ENCODE measurements at regions not wholly inside any gene's neighbourhood (a gene's known extent, or its start where the extent isn't known, plus 50 kb on each side); places are given as distances from the start of the nearest gene placed in this dataset.

GRCh38 chr1:56019922-56020321 lies 559.4 kb downstream of the PLPP3 start:
- H4K20me1 ChIP-seq (ENCODE audit: insufficient read depth, low read length, poor library complexity, severe bottlenecking): no peaks in the 10 kb centered on the region
- H3K79me2 ChIP-seq (ENCODE audit: insufficient read depth, low read length): no peaks in the 10 kb centered on the region
- H3K9me3 ChIP-seq (ENCODE audit: insufficient read depth, low read depth, low read length): no peaks in the 10 kb centered on the region
- no peak overlapping the region for H3K9ac ChIP-seq (ENCODE audit: low read depth, low read length, poor library complexity, severe bottlenecking)
- H3K4me1 ChIP-seq (ENCODE audit: insufficient read depth, low read length, poor library complexity, severe bottlenecking): no peaks in the 10 kb centered on the region
- H3K36me3 ChIP-seq (ENCODE audit: insufficient read depth, low read length): no peaks in the 10 kb centered on the region
- no peaks in the 10 kb centered on the region for H3K27me3 ChIP-seq (ENCODE audit: insufficient read depth, low read length, poor library complexity, severe bottlenecking)
- H3K9me2 ChIP-seq (replicated peaks; ENCODE audit: low read depth, low read length): no peaks in the 10 kb centered on the region
- H2AFZ ChIP-seq (ENCODE audit: low read length): no peak overlapping the region
- H3K4me2 ChIP-seq (ENCODE audit: low read depth, low read length, poor library complexity, severe bottlenecking): no peak overlapping the region
- TF ChIP-seq CTCF (conservative IDR thresholded peaks at IDR 0.05; ENCODE audit: low read length) (no peak), EZH2phosphoT487 (IDR thresholded peaks at IDR 0.05; ENCODE audit: borderline replicate concordance) (no peak)
- no peak overlapping the region for H3K4me3 ChIP-seq (ENCODE audit: low read length, poor library complexity, severe bottlenecking)
- no peaks in the 10 kb centered on the region for H3F3A ChIP-seq (ENCODE audit: low read depth)

GRCh38 chr1:56019472-56019871 lies 559.9 kb downstream of the PLPP3 start:
- no peaks in the 10 kb centered on the region for H3K9me2 ChIP-seq (replicated peaks; ENCODE audit: low read depth, low read length)
- H3K27me3 ChIP-seq (ENCODE audit: insufficient read depth, low read length, poor library complexity, severe bottlenecking): no peaks in the 10 kb centered on the region
- H3K9ac ChIP-seq (ENCODE audit: low read depth, low read length, poor library complexity, severe bottlenecking): no peak overlapping the region
- no peaks in the 10 kb centered on the region for H3F3A ChIP-seq (ENCODE audit: low read depth)
- no peak overlapping the region for H3K4me2 ChIP-seq (ENCODE audit: low read depth, low read length, poor library complexity, severe bottlenecking)
- no peaks in the 10 kb centered on the region for H3K9me3 ChIP-seq (ENCODE audit: insufficient read depth, low read depth, low read length)
- H3K4me3 ChIP-seq (ENCODE audit: low read length, poor library complexity, severe bottlenecking): no peak overlapping the region
- TF ChIP-seq CTCF (conservative IDR thresholded peaks at IDR 0.05; ENCODE audit: low read length) (no peak), EZH2phosphoT487 (IDR thresholded peaks at IDR 0.05; ENCODE audit: borderline replicate concordance) (no peak)
- H3K4me1 ChIP-seq (ENCODE audit: insufficient read depth, low read length, poor library complexity, severe bottlenecking): no peaks in the 10 kb centered on the region
- no peaks in the 10 kb centered on the region for H3K36me3 ChIP-seq (ENCODE audit: insufficient read depth, low read length)
- no peaks in the 10 kb centered on the region for H4K20me1 ChIP-seq (ENCODE audit: insufficient read depth, low read length, poor library complexity, severe bottlenecking)
- H2AFZ ChIP-seq (ENCODE audit: low read length): no peak overlapping the region
- H3K79me2 ChIP-seq (ENCODE audit: insufficient read depth, low read length): no peaks in the 10 kb centered on the region

GRCh38 chr1:56017336-56017735 lies 562.0 kb downstream of the PLPP3 start:
- Histone ChIP-seq H3K36me3 (ENCODE audit: insufficient read depth, low read length) (no peaks in the 10 kb centered on the region), H4K20me1 (ENCODE audit: insufficient read depth, low read length, poor library complexity, severe bottlenecking) (no peaks in the 10 kb centered on the region), H2AFZ (ENCODE audit: low read length) (no peak overlapping the region), H3K9me3 (ENCODE audit: insufficient read depth, low read depth, low read length) (no peaks in the 10 kb centered on the region), H3K4me3 (ENCODE audit: low read length, poor library complexity, severe bottlenecking) (no peak overlapping the region), H3K9me2 (replicated peaks; ENCODE audit: low read depth, low read length) (no peaks in the 10 kb centered on the region), H3K79me2 (ENCODE audit: insufficient read depth, low read length) (no peaks in the 10 kb centered on the region), H3K27me3 (ENCODE audit: insufficient read depth, low read length, poor library complexity, severe bottlenecking) (no peaks in the 10 kb centered on the region), H3K4me1 (ENCODE audit: insufficient read depth, low read length, poor library complexity, severe bottlenecking) (no peaks in the 10 kb centered on the region), H3K9ac (ENCODE audit: low read depth, low read length, poor library complexity, severe bottlenecking) (no peak overlapping the region), H3F3A (ENCODE audit: low read depth) (no peaks in the 10 kb centered on the region), H3K4me2 (ENCODE audit: low read depth, low read length, poor library complexity, severe bottlenecking) (no peak overlapping the region)
- TF ChIP-seq CTCF (conservative IDR thresholded peaks at IDR 0.05; ENCODE audit: low read length) (no peak), EZH2phosphoT487 (IDR thresholded peaks at IDR 0.05; ENCODE audit: borderline replicate concordance) (no peak)

Data from Loucy (cell line).